H9 (cell line): ENCODE measurements at regions not wholly inside any gene's neighbourhood (a gene's known extent, or its start where the extent isn't known, plus 50 kb on each side); places are given as distances from the start of the nearest gene placed in this dataset.

ENCODE experiments used
- DNase-seq: peaks from one replicate; pipeline ENCODE4 v3.0.0-alpha.2; 2017
- H2AFZ ChIP-seq: one replicate; pipeline ENCODE4 v1.6.1; 2013; ENCODE audit warnings: mild to moderate bottlenecking, low read length, control low read depth, moderate library complexity
- H2AK5ac ChIP-seq: 2 replicates; pipeline ENCODE4 v1.6.1; 2013; ENCODE audit warnings: low read length, control low read depth, mixed read lengths; ENCODE audit not compliant: insufficient read length
- H2BK120ac ChIP-seq: one replicate; pipeline ENCODE4 v1.6.1; 2013; ENCODE audit warnings: low read depth, mild to moderate bottlenecking, low read length, control low read depth, inconsistent platforms; ENCODE audit not compliant: poor library complexity, severe bottlenecking
- H2BK12ac ChIP-seq: 2 replicates; pipeline ENCODE4 v1.6.1; 2013; ENCODE audit warnings: low read length, control low read depth, mixed read lengths, low read depth; ENCODE audit not compliant: insufficient read length
- H2BK15ac ChIP-seq: 2 replicates; pipeline ENCODE4 v1.6.1; 2013; ENCODE audit warnings: low read depth, low read length, control low read depth
- H2BK20ac ChIP-seq: one replicate; pipeline ENCODE4 v1.6.1; 2013; ENCODE audit warnings: low read depth, mild to moderate bottlenecking, low read length, control low read depth, inconsistent platforms; ENCODE audit not compliant: poor library complexity, severe bottlenecking
- H2BK5ac ChIP-seq: 2 replicates; pipeline ENCODE4 v1.6.1; 2013; ENCODE audit warnings: low read length, control low read depth, mixed read lengths; ENCODE audit not compliant: insufficient read length
- H3K14ac ChIP-seq: 2 replicates; pipeline ENCODE4 v1.6.1; 2013; ENCODE audit warnings: low read length, control low read depth; ENCODE audit not compliant: insufficient read depth
- H3K18ac ChIP-seq: 2 replicates; pipeline ENCODE4 v1.6.1; 2013; ENCODE audit warnings: low read depth, mild to moderate bottlenecking, mixed read lengths, low read length, control low read depth; ENCODE audit not compliant: insufficient read length
- H3K23ac ChIP-seq: 2 replicates; pipeline ENCODE4 v1.6.1; 2013; ENCODE audit warnings: low read length, control low read depth, mixed read lengths, low read depth; ENCODE audit not compliant: insufficient read length
- H3K23me2 ChIP-seq: 2 replicates; pipeline ENCODE4 v1.6.1; 2013; ENCODE audit warnings: low read depth, mild to moderate bottlenecking, mixed read lengths, low read length, control low read depth; ENCODE audit not compliant: insufficient read length, poor library complexity, severe bottlenecking
- H3K27ac ChIP-seq: 2 replicates; pipeline ENCODE4 v1.5.1; 2013; ENCODE audit warnings: low read length, control low read depth, mixed read lengths, low read depth; ENCODE audit not compliant: insufficient read length
- H3K27me3 ChIP-seq: 2 replicates; pipeline ENCODE4 v1.6.1; 2013; ENCODE audit warnings: low read length, control low read depth, inconsistent platforms; ENCODE audit not compliant: insufficient read depth
- H3K4ac ChIP-seq: 2 replicates; pipeline ENCODE4 v1.6.1; 2013; ENCODE audit warnings: low read depth, mild to moderate bottlenecking, control low read depth, inconsistent platforms, low read length, moderate library complexity
- H3K4me1 ChIP-seq: 2 replicates; pipeline ENCODE4 v1.6.1; 2013; ENCODE audit warnings: low read length, control low read depth, inconsistent platforms; ENCODE audit not compliant: insufficient read depth
- H3K4me2 ChIP-seq: 2 replicates; pipeline ENCODE4 v1.6.1; 2013; ENCODE audit warnings: low read length, control low read depth, mixed read lengths; ENCODE audit not compliant: insufficient read length, insufficient read depth
- H3K56ac ChIP-seq: 2 replicates; pipeline ENCODE4 v1.6.1; 2013; ENCODE audit warnings: low read depth, mild to moderate bottlenecking, mixed read lengths, low read length, control low read depth; ENCODE audit not compliant: insufficient read length
- H3K79me1 ChIP-seq: 2 replicates; pipeline ENCODE4 v1.6.1; 2013; ENCODE audit warnings: low read depth, mild to moderate bottlenecking, moderate library complexity, low read length, control low read depth, inconsistent platforms; ENCODE audit not compliant: insufficient read depth, poor library complexity, severe bottlenecking
- H3K79me2 ChIP-seq: 2 replicates; pipeline ENCODE4 v1.6.1; 2013; ENCODE audit warnings: low read length, control low read depth, inconsistent platforms; ENCODE audit not compliant: insufficient read depth
- H3K9ac ChIP-seq: 2 replicates; pipeline ENCODE4 v1.6.1; 2013; ENCODE audit warnings: low read length, control low read depth, mixed read lengths; ENCODE audit not compliant: insufficient read length; ENCODE audit errors: extremely low read depth
- H3K9me3 ChIP-seq: one replicate; pipeline ENCODE4 v1.6.1; 2013; ENCODE audit warnings: low read depth, low read length, inconsistent platforms; ENCODE audit not compliant: control insufficient read depth
- H3T11ph ChIP-seq: one replicate; pipeline ENCODE4 v1.6.1; 2013; ENCODE audit warnings: mild to moderate bottlenecking, low read length, control low read depth, inconsistent platforms
- H4K20me1 ChIP-seq: one replicate; pipeline ENCODE4 v1.6.1; 2013; ENCODE audit not compliant: control insufficient read depth, insufficient read length, insufficient read depth
- H4K5ac ChIP-seq: 2 replicates; pipeline ENCODE4 v1.6.1; 2013; ENCODE audit warnings: low read depth, mild to moderate bottlenecking, mixed read lengths, low read length, control low read depth; ENCODE audit not compliant: insufficient read length
- H4K8ac ChIP-seq: replicated peaks from 2 replicates; pipeline ENCODE4 v1.6.1; 2013; ENCODE audit warnings: low read length, control low read depth, mixed read lengths, low read depth; ENCODE audit not compliant: insufficient read length
- H4K91ac ChIP-seq: 2 replicates; pipeline ENCODE4 v1.6.1; 2013; ENCODE audit warnings: low read depth, mild to moderate bottlenecking, moderate library complexity, mixed read lengths, low read length, control low read depth; ENCODE audit not compliant: insufficient read length
- H3K27ac Mint-ChIP-seq, 3 experiments: 2 replicates in 2 of 3; 3 replicates in 1 of 3; pipeline ENCODE4 v1.8.0; 2020 to 2021; ENCODE audit warnings: mixed read lengths in 3 of 3, mild to moderate bottlenecking in 1 of 3, moderate library complexity in 1 of 3
- H3K27me3 Mint-ChIP-seq: 2 replicates; pipeline ENCODE4 v1.8.0; 2021; ENCODE audit warnings: low read depth, mild to moderate bottlenecking, moderate library complexity, mixed read lengths
- H3K36me3 Mint-ChIP-seq, 3 experiments: 2 replicates in 2 of 3; 3 replicates in 1 of 3; pipeline ENCODE4 v1.8.0; 2020 to 2021; ENCODE audit warnings: low read depth in 3 of 3, mixed read lengths in 3 of 3; ENCODE audit not compliant: insufficient read depth in 1 of 3
- H3K4me1 Mint-ChIP-seq, 2 experiments: 2 replicates each; pipeline ENCODE4 v1.8.0; 2020; ENCODE audit warnings: mixed read lengths in 2 of 2
- H3K4me3 Mint-ChIP-seq, 2 experiments: 2 replicates in 1 of 2; 3 replicates in 1 of 2; pipeline ENCODE4 v1.8.0; 2020 to 2021; ENCODE audit warnings: mild to moderate bottlenecking in 2 of 2, mixed read lengths in 2 of 2, moderate library complexity in 1 of 2
- H3K9me3 Mint-ChIP-seq, 2 experiments: 2 replicates in 1 of 2; 3 replicates in 1 of 2; pipeline ENCODE4 v1.8.0; 2020; ENCODE audit warnings: mild to moderate bottlenecking in 2 of 2, mixed read lengths in 2 of 2, moderate library complexity in 1 of 2
- CTCF ChIP-seq: fragments of 200-600 bp; sonication (generic); conservative IDR thresholded peaks from 3 replicates; pipeline ENCODE4 v1.8.0; 2021; ENCODE audit warnings: antibody characterized with exemption, mild to moderate bottlenecking
- WGBS: extraction: QIAGEN DNeasy Blood & Tissue Kit; methylation state at CpG from one replicate; pipeline ENCODE4 v1.1.7; 2013; ENCODE audit warnings: missing lambda C conversion rate, low lambda C conversion rate, mixed read lengths; ENCODE audit not compliant: insufficient read length; ENCODE audit errors: extremely low coverage; 5-methylcytosine and 5-hydroxymethylcytosine counted together

- Histone ChIP-seq H4K20me1 (no peaks in the 10 kb centered on the region), H2BK20ac (no peak overlapping the region), H3K23ac (no peak overlapping the region), H3K18ac (no peak overlapping the region), H3K4ac (no peak overlapping the region), H3K56ac (no peak overlapping the region), H3K27me3 (no peaks in the 10 kb centered on the region), H3K9ac (no peak overlapping the region), H4K5ac (no peak overlapping the region), H3T11ph (no peak overlapping the region), H2BK12ac (no peak overlapping the region), H2BK15ac (no peak overlapping the region), H4K8ac (no peak overlapping the region), H3K14ac (no peak overlapping the region), H3K23me2 (no peaks in the 10 kb centered on the region), H3K27ac (no peak overlapping the region), H3K4me2 (no peak overlapping the region), H4K91ac (no peak overlapping the region), H2AFZ (no peak overlapping the region), H2BK120ac (no peak overlapping the region), H3K79me1 (no peaks in the 10 kb centered on the region), H2AK5ac (no peak overlapping the region), H3K4me1 (no peaks in the 10 kb centered on the region), H2BK5ac (no peak overlapping the region), H3K79me2 (no peaks in the 10 kb centered on the region), H3K9me3 (no peaks in the 10 kb centered on the region)
- no peak for TF ChIP-seq CTCF
- DNase-seq = no peak
- H3K4me1 Mint-ChIP-seq = peaks cover 0 to 2% of the 10 kb centered on the region in 2 experiments; a peak in 1 of 4 replicates
- no peaks in the 10 kb centered on the region for H3K36me3 Mint-ChIP-seq
- WGBS = no CpG with 5 or more reads among the region's 2 CpGs
- H3K27me3 Mint-ChIP-seq = no peaks in the 10 kb centered on the region
- H3K27ac Mint-ChIP-seq = no peak overlapping the region
- no peak overlapping the region for H3K4me3 Mint-ChIP-seq
- H3K9me3 Mint-ChIP-seq = no peaks in the 10 kb centered on the region
These were observed 119.6 kb downstream of the QPCT start for GRCh38 chr2:37464067-37464466.
